ENCODE measurements at regions not wholly inside any gene's neighbourhood (a gene's known extent, or its start where the extent isn't known, plus 50 kb on each side); places are given as distances from the start of the nearest gene placed in this dataset.

GRCh38 chr1:87472716-87473115, 144.0 kb downstream of the LMO4 start:
- no peaks in the 10 kb centered on the region for H3K9me3 ChIP-seq
- no peaks in the 10 kb centered on the region for H3K27me3 ChIP-seq
- in situ Hi-C loops (cut with MboI; ENCODE audit: low pct_ligation_motif_present in 1 of 4, low pct_unique_long_range_greater_than_20kb in 1 of 4, low sequenced_read_pairs in 3 of 4), result no loop called here
- no peak for DNase-seq
- TF ChIP-seq CTCF (IDR thresholded peaks at IDR 0.05) (no peak), POLR2A (IDR thresholded peaks at IDR 0.05) (no peak), POLR2AphosphoS5 (IDR thresholded peaks at IDR 0.05) (no peak), EP300 (IDR thresholded peaks at IDR 0.05; ENCODE audit: low read depth) (no peak)
- 90 to 92% methylated on average over 4 of the region's 4 CpGs for WGBS, 2 donors (ENCODE audit: low coverage in 1 of 2)
- no peak overlapping the region for H3K4me3 ChIP-seq
- H3K27ac ChIP-seq, result no peak overlapping the region
- intact Hi-C loops (cut with DNase I; ENCODE audit: low total_unique reads), result no loop called here
- H3K36me3 ChIP-seq, result no peaks in the 10 kb centered on the region
- no peaks in the 10 kb centered on the region for H3K4me1 ChIP-seq

GRCh38 chr1:87473203-87473661, 144.6 kb downstream of the LMO4 start:
- in situ Hi-C loops (cut with MboI; ENCODE audit: low pct_ligation_motif_present in 1 of 4, low pct_unique_long_range_greater_than_20kb in 1 of 4, low sequenced_read_pairs in 3 of 4) (no loop called here), intact Hi-C loops (cut with DNase I; ENCODE audit: low total_unique reads) (no loop called here)
- H3K27ac ChIP-seq, result no peak overlapping the region
- no peaks in the 10 kb centered on the region for H3K4me1 ChIP-seq
- no peaks in the 10 kb centered on the region for H3K27me3 ChIP-seq
- TF ChIP-seq POLR2AphosphoS5 (IDR thresholded peaks at IDR 0.05) (no peak), POLR2A (IDR thresholded peaks at IDR 0.05) (no peak), EP300 (IDR thresholded peaks at IDR 0.05; ENCODE audit: low read depth) (no peak), CTCF (IDR thresholded peaks at IDR 0.05) (no peak)
- WGBS, 2 donors (ENCODE audit: low coverage in 1 of 2), result 75 to 80% methylated on average over 2 of the region's 2 CpGs
- H3K9me3 ChIP-seq, result no peaks in the 10 kb centered on the region
- H3K4me3 ChIP-seq, result no peak overlapping the region
- H3K36me3 ChIP-seq, result no peaks in the 10 kb centered on the region
- no peak for DNase-seq

- 73 to 74% methylated on average over 5 of the region's 5 CpGs for WGBS, 2 donors (ENCODE audit: low coverage in 1 of 2)
- DNase-seq, result no peak
- in situ Hi-C loops (cut with MboI; ENCODE audit: low pct_ligation_motif_present in 1 of 4, low pct_unique_long_range_greater_than_20kb in 1 of 4, low sequenced_read_pairs in 3 of 4) (no loop called here), intact Hi-C loops (cut with DNase I; ENCODE audit: low total_unique reads) (no loop called here)
- Histone ChIP-seq H3K27ac (no peak overlapping the region), H3K9me3 (no peaks in the 10 kb centered on the region), H3K36me3 (no peaks in the 10 kb centered on the region), H3K27me3 (no peaks in the 10 kb centered on the region), H3K4me3 (no peak overlapping the region), H3K4me1 (no peaks in the 10 kb centered on the region)
- no peak for TF ChIP-seq POLR2AphosphoS5 (IDR thresholded peaks at IDR 0.05)
These were observed 145.4 kb downstream of the LMO4 start for GRCh38 chr1:87474098-87474497.

- Histone ChIP-seq H3K9me3 (no peaks in the 10 kb centered on the region), H3K27me3 (no peaks in the 10 kb centered on the region), H3K27ac (no peak overlapping the region), H3K4me3 (no peak overlapping the region), H3K36me3 (no peaks in the 10 kb centered on the region), H3K4me1 (no peaks in the 10 kb centered on the region)
- WGBS, 2 donors (ENCODE audit: low coverage in 1 of 2), result 80 to 82% methylated on average over 1 to 3 of the region's 3 CpGs
- peak; percentile 14 for DNase-seq
- in situ Hi-C loops (cut with MboI; ENCODE audit: low pct_ligation_motif_present in 1 of 4, low pct_unique_long_range_greater_than_20kb in 1 of 4, low sequenced_read_pairs in 3 of 4), result no loop called here
- intact Hi-C loops (cut with DNase I; ENCODE audit: low total_unique reads), result no loop called here
- peak in 1 of 5 experiments; percentile 7 for TF ChIP-seq CTCF (IDR thresholded peaks at IDR 0.05)
- TF ChIP-seq EP300 (IDR thresholded peaks at IDR 0.05; ENCODE audit: low read depth), result no peak
- no peak for TF ChIP-seq POLR2AphosphoS5 (IDR thresholded peaks at IDR 0.05)
These were observed 149.6 kb downstream of the LMO4 start for GRCh38 chr1:87478231-87478630.

GRCh38 chr1:87495147-87495546, 166.5 kb downstream of the LMO4 start:
- intact Hi-C loops (cut with DNase I; ENCODE audit: low total_unique reads), result no loop called here
- H3K4me1 ChIP-seq, result no peaks in the 10 kb centered on the region
- no peaks in the 10 kb centered on the region for H3K9me3 ChIP-seq
- 93% methylated on average over 3 of the region's 3 CpGs; no CpG with 5 or more reads in 1 of the 2 donors for whole genome bisulfite sequencing, 2 donors (ENCODE audit: low coverage in 1 of 2)
- in situ Hi-C loops (cut with MboI; ENCODE audit: low pct_ligation_motif_present in 1 of 4, low pct_unique_long_range_greater_than_20kb in 1 of 4, low sequenced_read_pairs in 3 of 4), result no loop called here
- no peaks in the 10 kb centered on the region for H3K27me3 ChIP-seq
- H3K36me3 ChIP-seq, result no peaks in the 10 kb centered on the region
- no peak overlapping the region for H3K27ac ChIP-seq
- no peak for DNase-seq
- TF ChIP-seq EP300 (IDR thresholded peaks at IDR 0.05; ENCODE audit: low read depth) (no peak), POLR2AphosphoS5 (IDR thresholded peaks at IDR 0.05) (no peak), CTCF (IDR thresholded peaks at IDR 0.05) (no peak), POLR2A (IDR thresholded peaks at IDR 0.05) (no peak)
- H3K4me3 ChIP-seq, result no peak overlapping the region
